ENCODE measurements at regions not wholly inside any gene's neighbourhood (a gene's known extent, or its start where the extent isn't known, plus 50 kb on each side); places are given as distances from the start of the nearest gene placed in this dataset.
"Not testable (repeated sequence)": the region's sequence is repeated elsewhere in the genome, so short reads cannot be mapped to it uniquely, and the experiment has no call there.

DNA sequence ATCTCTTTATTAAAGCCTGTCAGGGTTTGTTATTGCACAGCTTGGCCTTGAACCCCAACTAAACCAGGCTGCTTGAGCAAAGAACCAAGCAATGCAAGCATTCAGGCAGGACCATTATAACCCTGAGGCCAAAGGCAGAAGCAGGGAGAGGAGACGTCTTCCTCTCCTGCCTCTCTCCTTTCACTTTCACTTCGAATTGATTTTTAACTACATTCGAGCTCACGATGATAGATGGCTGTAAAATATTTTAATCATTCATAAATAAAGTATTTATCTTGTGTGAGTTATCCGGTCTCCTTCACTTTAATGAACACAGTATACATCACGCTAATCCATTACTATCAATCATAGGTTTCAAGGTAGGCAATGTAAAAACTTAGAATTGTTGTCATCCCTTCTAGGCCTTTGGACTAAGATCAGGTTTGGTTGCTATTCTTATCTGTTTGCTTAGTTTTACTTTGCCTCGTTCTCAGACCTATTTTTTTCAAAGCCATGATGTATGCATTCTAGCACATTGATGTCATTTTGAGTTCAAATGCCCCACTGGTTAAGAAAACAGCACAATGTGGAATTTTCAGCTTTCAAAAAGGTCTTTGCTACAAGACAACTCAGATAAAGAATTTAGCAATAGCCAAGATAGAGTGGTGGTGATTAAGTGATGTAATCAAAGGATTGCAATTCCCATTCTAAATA, 480.2 kb upstream of the RUNX1 start:
- H3K27me3 Mint-ChIP-seq = no peaks in the 10 kb centered on the region
- ATAC-seq (replicated peaks) (peak; percentile 44 to 46), DNase-seq (no peak)
- peaks cover 31 to 40% of the 10 kb centered on the region in 2 donors for H3K4me1 Mint-ChIP-seq
- H3K27ac Mint-ChIP-seq = peak overlapping the region; percentile 93
- no peaks in the 10 kb centered on the region for H3K36me3 Mint-ChIP-seq
- H3K9me3 Mint-ChIP-seq = no peaks in the 10 kb centered on the region
- H3K4me3 Mint-ChIP-seq = peak overlapping the region; percentile 85 to 88

DNA sequence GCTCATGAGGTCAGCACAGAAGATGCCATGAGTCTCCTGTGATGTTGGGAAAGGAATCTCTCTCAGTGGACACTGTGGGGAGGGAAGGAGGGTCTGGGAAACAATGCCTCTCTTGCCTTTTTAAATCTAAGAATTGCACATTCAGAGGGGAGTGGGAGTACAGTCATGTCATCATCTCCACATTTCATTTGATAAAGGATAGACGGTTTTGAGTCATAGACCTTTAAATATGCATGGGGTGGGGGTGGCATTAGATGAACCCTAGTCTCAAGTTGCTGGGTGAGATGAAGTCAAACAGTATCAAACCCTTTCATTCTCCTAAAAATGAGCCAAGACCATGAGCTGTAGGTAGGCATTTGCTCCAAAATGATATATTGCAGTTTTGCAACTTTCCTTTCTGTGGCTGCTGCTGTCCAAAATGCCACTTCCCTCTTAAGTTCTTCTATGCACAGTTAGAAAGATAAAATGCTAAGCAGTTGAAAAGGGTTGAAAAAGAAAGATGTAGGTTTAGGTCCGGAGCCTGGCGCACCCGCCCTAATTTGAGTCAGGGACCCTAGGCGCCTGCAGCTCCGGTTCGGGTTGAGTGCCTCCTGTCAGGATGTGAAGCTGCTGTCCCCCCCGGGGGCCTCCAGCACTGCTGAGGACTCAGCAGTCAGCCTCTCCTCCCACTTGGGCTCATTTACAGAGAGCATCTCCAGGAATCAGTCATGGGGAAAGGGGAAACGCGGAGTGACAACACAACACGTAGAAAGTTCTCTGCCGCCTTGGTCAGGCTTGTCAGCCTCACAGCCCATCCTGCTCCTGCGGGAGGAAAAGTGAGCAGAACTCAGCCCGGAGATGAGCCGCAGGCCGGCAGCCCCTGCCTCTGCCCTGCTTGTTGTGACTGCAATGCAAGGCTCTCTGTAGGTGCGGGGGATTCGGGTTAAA, 479.3 kb upstream of the RUNX1 start:
- peak; percentile 36 for DNase-seq
- H3K27me3 Mint-ChIP-seq = no peaks in the 10 kb centered on the region
- peaks cover 31 to 40% of the 10 kb centered on the region in 2 donors for H3K4me1 Mint-ChIP-seq
- peak overlapping the region; percentile 85 to 88 for H3K4me3 Mint-ChIP-seq
- peak; percentile 72 to 74 for ATAC-seq (replicated peaks)
- H3K27ac Mint-ChIP-seq = peak overlapping the region; percentile 93
- H3K9me3 Mint-ChIP-seq = no peaks in the 10 kb centered on the region
- no peaks in the 10 kb centered on the region for H3K36me3 Mint-ChIP-seq

DNA sequence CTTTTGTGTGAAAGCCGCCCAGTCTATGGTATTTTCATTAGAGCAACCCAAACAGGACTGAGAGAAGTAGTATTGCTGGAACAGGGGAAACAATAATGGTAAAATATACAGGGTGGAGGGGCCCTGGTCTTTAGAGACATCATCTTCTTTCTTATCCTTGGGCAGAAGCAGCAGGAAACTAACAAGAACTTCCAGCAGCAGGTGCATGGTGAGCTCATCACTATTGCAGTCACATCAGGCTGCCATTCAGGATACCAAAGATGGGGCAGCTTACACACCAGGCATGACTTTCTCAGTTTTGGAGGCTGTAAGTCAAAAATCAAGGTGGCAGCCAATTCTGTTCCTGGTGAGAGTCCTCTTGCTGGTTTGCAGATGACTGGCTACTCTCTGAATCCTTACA, 478.3 kb upstream of the RUNX1 start:
- Mint-ChIP-seq H3K36me3 (no peaks in the 10 kb centered on the region), H3K27ac (no peak overlapping the region), H3K9me3 (no peaks in the 10 kb centered on the region), H3K27me3 (no peaks in the 10 kb centered on the region), H3K4me1 (peaks cover 31 to 40% of the 10 kb centered on the region in 2 donors), H3K4me3 (no peak overlapping the region)
- no peak for ATAC-seq (replicated peaks)
- no peak for DNase-seq

DNA sequence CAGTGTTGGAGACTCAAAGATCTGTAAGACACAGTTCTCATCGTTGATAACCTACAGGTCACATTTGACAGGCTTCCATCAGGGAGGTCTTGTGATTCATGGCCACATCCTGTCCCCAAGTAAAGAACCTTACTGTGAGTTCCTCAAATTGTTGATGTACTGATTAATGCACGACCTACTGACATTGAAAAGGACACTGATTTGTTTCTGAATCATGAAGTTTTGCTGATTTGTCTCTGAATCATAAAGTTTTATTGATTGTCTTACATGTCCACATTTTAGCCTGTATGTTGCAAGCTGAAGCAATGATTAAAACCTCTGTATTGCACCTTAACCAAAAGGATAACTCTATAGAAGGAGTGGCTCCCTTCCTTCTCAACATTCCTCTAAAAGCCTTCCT, 476.3 kb upstream of the RUNX1 start:
- peak overlapping the region in 1 of 2 donors; percentile 22 for H3K4me3 Mint-ChIP-seq
- no peaks in the 10 kb centered on the region for H3K36me3 Mint-ChIP-seq
- peak overlapping the region; percentile 51 for H3K27ac Mint-ChIP-seq
- peaks cover 29 to 40% of the 10 kb centered on the region in 2 donors for H3K4me1 Mint-ChIP-seq
- ATAC-seq (replicated peaks) = peak; percentile 77 to 78
- H3K9me3 Mint-ChIP-seq = no peaks in the 10 kb centered on the region
- no peaks in the 10 kb centered on the region for H3K27me3 Mint-ChIP-seq
- DNase-seq = no peak

DNA sequence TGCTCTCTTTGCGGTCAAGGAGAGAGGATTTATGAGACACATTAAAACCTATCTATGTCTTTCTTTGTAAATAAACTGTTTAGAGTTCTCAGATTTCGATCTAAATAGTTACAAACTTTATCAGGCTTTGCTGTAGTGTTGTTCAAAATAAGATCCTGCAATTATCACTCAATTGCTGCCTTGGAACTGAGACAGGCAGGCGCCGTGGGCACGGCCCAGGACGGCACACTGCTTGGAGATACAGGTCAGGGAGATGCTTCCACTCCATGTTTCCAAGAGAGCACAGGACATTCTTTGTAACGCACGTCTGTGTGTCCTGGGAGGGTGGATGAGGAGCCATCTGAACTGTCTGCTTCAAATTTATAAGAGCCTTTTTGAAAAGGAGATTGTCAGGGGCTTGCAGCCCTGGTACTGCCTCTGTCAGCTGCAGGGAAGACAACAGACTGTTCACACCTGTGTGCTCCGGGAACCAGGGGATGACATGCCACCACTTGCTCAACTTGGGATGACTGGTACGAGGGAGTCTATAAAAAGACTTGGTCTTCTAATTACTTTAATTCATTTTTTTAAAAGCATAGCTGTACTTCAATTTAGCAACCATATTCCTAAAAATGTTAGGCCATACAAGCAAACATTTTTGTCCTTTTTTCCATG, 472.9 kb upstream of the RUNX1 start:
- peaks cover 0 to 6% of the 10 kb centered on the region in 2 donors for H3K27me3 Mint-ChIP-seq
- DNase-seq (no peak), ATAC-seq (replicated peaks) (no peak)
- H3K4me1 Mint-ChIP-seq = peaks cover 12 to 19% of the 10 kb centered on the region in 2 donors
- no peaks in the 10 kb centered on the region for H3K36me3 Mint-ChIP-seq
- no peaks in the 10 kb centered on the region for H3K9me3 Mint-ChIP-seq
- no peak overlapping the region for H3K27ac Mint-ChIP-seq
- no peak overlapping the region for H3K4me3 Mint-ChIP-seq

DNA sequence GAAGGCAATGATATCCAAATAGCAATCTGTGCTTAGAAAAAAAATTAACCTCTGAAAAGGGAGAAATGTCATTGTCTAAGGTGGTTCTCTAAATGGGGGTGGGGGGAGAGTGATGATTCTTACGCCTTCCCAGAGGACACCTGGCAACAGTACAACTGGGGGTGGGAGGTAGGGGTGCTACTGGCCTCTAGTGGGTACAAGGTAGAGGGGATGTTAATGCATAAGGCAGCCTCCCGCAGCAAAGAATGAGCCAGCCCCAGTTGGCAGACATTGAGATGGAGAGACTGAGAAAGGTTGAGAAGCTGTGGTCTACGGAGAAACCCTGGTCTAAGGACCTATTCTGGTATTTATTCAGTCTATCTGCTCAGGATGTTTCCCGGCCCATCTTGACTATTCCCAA, 472.2 kb upstream of the RUNX1 start:
- peaks cover 10 to 18% of the 10 kb centered on the region in 2 donors for H3K4me1 Mint-ChIP-seq
- H3K36me3 Mint-ChIP-seq = no peaks in the 10 kb centered on the region

DNA sequence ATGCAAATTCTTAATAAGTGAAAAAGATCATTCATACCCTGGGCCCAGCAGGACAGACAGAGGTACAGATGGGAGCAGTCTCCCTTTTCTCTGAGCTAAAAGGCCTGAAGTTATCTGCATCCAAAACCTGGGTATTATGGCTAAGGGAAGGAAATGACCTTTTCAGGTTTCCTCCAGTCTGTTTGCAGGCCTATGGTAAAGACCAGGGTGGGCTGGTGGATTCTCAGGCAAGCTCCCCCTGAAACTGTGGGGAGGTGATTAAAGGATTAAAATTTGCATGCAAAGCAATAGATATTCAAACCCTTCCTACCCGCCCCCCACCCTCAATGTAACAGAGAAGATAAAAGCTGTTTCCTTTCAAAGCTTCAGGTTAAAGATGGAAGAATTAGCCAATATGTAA, 471.8 kb upstream of the RUNX1 start:
- Mint-ChIP-seq H3K4me1 (peaks cover 10 to 14% of the 10 kb centered on the region in 2 donors), H3K4me3 (no peak overlapping the region), H3K9me3 (no peaks in the 10 kb centered on the region)

More for the DNA sequence above, 472.2 kb upstream of the RUNX1 start:
- H3K9me3 Mint-ChIP-seq = no peaks in the 10 kb centered on the region
- ATAC-seq (replicated peaks) (no peak), DNase-seq (no peak)
- no peak overlapping the region for H3K4me3 Mint-ChIP-seq
- no peak overlapping the region for H3K27ac Mint-ChIP-seq
- H3K27me3 Mint-ChIP-seq = peaks cover 0 to 6% of the 10 kb centered on the region in 2 donors

DNA sequence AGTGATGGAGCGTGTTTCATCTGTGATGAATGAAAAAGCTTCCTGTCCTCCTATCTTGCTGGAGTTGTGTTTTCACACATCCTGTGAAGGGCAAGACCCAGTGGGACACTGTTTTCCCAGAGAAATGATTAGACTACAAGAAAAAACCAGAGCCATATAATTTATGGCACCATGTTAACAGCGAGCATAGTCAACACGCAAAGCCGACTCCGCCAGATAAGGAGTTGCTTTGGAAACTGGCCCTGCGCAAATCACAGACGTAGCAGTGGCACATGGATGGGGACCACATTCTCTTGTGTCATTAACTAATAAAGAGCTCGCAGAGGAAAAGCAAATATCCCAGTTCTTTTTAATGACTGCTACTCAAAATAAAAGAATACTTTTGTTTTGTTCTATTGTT, 471.2 kb upstream of the RUNX1 start:
- Mint-ChIP-seq H3K4me3 (no peak overlapping the region), H3K27ac (no peak overlapping the region), H3K4me1 (peaks cover 5 to 9% of the 10 kb centered on the region in 2 donors), H3K9me3 (no peaks in the 10 kb centered on the region), H3K27me3 (peaks cover 0 to 6% of the 10 kb centered on the region in 2 donors), H3K36me3 (no peaks in the 10 kb centered on the region)
- DNase-seq = no peak
- ATAC-seq (replicated peaks) = no peak

More for the DNA sequence above, 471.8 kb upstream of the RUNX1 start:
- no peak overlapping the region for H3K27ac Mint-ChIP-seq
- DNase-seq (no peak), ATAC-seq (replicated peaks) (no peak)
- peaks cover 0 to 6% of the 10 kb centered on the region in 2 donors for H3K27me3 Mint-ChIP-seq
- no peaks in the 10 kb centered on the region for H3K36me3 Mint-ChIP-seq

DNA sequence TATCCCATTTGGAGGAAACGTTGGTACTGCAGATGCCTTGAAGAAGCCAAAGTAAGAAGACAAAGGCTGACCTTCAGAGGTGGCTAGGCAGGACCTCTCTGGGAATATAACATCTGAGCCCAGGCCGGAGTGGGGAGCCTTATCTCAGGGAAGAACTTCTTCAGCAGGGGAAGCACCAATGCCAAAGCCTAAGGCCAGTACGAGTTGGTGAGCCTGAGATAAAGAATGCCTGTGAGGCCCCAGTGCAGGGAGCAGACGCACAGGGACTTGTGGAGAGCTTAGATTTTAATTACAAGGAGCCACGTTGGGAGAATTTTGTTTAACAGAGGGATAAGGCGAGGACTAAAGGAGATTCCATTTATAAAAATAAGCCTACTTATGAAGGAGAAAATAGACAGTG, 468.8 kb upstream of the RUNX1 start:
- Mint-ChIP-seq H3K27ac (no peak overlapping the region), H3K9me3 (peaks cover 0 to 2% of the 10 kb centered on the region in 2 donors), H3K27me3 (peaks cover 0 to 14% of the 10 kb centered on the region in 2 donors), H3K4me3 (no peak overlapping the region), H3K4me1 (no peaks in the 10 kb centered on the region), H3K36me3 (no peaks in the 10 kb centered on the region)
- DNase-seq = no peak
- no peak for ATAC-seq (replicated peaks)

DNA sequence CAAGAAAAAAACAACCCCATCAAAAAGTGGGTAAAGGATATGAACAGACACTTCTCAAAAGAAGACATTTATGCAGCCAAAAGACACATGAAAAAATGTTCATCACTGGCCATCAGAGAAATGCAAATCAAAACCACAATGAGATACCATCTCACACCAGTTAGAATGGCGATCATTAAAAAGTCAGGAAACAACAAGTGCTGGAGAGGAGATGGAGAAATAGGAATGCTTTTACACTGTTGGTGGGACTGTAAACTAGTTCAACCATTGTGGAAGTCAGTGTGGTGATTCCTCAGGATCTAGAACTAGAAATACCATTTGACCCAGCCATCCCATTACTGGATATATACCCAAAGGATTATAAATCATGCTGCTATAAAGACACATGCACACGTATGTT, 467.2 kb upstream of the RUNX1 start:
- not testable (repeated sequence) for H3K4me3 Mint-ChIP-seq; DNase-seq; H3K9me3 Mint-ChIP-seq; H3K4me1 Mint-ChIP-seq; ATAC-seq (replicated peaks); H3K36me3 Mint-ChIP-seq; H3K27ac Mint-ChIP-seq
- H3K27me3 Mint-ChIP-seq = peaks cover 5 to 18% of the 10 kb centered on the region in 2 donors

DNA sequence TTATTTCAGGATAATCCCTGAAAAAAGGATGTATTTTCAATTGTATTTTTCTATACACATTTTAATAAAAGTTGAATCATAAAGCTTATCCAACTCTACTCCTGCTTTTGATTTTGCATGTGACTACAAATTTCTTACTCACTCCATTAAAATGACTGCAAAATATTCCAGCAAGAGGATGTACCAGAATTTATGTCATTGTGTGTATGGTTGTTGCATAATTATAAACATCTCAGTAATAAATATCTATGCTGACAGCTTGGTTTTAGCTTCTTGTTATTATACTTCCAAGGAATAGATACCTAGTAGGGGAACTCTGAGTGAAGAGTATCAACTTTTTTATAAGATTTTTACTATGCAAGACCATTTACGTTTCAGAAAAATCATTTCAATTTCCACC, 463.2 kb upstream of the RUNX1 start:
- no peak for ATAC-seq (replicated peaks)
- peaks cover 2 to 4% of the 10 kb centered on the region in 2 donors for H3K4me1 Mint-ChIP-seq
- peaks cover 10 to 17% of the 10 kb centered on the region in 2 donors for H3K27me3 Mint-ChIP-seq
- H3K36me3 Mint-ChIP-seq = no peaks in the 10 kb centered on the region
- H3K9me3 Mint-ChIP-seq = peaks cover 0 to 2% of the 10 kb centered on the region in 2 donors
- H3K4me3 Mint-ChIP-seq = no peak overlapping the region
- no peak overlapping the region for H3K27ac Mint-ChIP-seq
- DNase-seq = no peak

DNA sequence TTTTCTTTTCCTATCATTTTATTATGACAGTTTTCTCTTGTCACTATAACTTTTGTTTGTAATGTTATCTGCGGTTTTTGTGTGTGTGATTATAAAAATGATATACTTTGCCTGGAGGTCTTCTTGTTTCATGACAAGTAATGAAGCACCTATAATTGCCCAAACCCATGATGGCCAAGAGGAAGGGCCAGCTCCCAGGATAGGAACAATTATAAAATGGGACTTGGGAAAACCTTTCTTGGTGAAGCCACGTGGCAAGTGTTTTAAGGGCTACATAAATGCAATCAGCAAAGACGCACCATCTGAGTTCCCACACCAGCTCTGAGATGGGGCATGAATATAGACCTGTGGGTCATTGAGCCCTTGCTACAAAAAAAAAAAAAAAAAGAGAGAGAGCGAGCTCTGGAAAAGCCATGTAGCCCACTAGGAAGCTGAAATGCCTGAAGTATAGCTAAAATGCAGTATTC, 462.6 kb upstream of the RUNX1 start:
- Mint-ChIP-seq H3K4me1 (peaks cover 4 to 8% of the 10 kb centered on the region in 2 donors), H3K4me3 (no peak overlapping the region), H3K27ac (no peak overlapping the region), H3K9me3 (peaks cover 0 to 2% of the 10 kb centered on the region in 2 donors), H3K27me3 (peaks cover 10 to 17% of the 10 kb centered on the region in 2 donors), H3K36me3 (no peaks in the 10 kb centered on the region)
- DNase-seq (no peak), ATAC-seq (replicated peaks) (no peak)

DNA sequence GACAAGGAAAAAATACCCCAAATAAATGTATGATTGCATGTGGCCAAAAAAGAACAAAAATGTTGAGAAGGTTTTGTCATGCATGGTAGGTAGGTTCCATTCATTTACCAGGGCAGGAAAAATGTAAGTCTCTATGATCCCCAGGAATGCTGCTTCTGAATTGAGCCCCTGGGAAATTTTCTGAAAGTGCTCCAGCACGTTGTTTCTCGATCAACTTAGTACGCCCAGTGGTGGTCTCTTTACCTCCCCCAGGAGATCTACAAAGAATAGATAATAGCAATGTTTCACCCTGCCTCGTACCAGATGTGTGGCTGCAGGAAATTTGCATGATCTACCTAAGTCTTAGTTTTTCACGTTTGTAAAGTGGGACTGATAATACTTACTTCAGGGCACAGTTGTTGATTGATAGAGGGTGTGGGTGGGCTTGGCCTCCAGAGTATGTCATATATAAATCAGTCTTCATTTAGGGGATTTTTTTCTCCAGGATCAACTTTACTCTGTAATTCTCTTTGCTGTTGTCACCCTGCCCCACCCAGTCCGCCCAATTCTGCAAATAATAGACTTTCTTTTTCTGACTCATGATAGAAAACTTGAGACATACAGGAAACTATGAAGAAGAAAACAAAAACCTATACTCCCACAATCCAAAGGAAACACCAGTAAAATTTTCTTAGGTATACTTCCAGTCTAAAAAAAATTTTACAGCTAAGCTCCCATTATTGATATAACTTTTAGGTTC, 462.0 kb upstream of the RUNX1 start:
- Mint-ChIP-seq H3K4me1 (peaks cover 4 to 11% of the 10 kb centered on the region in 2 donors), H3K9me3 (peaks cover 0 to 2% of the 10 kb centered on the region in 2 donors), H3K27me3 (peaks cover 10 to 17% of the 10 kb centered on the region in 2 donors), H3K27ac (no peak overlapping the region), H3K4me3 (no peak overlapping the region), H3K36me3 (no peaks in the 10 kb centered on the region)
- no peak for DNase-seq
- ATAC-seq (replicated peaks) = no peak

Measured in stimulated activated naive B cell treated with anti-CD40 and anti-IgM and Interleukin-4, amounts not matched to agents 10 μg/mL and 1 μg/mL and 100 μg/mL, for 72 hours (primary cell).